CD14-positive monocyte (primary cell): ENCODE measurements at regions not wholly inside any gene's neighbourhood (a gene's known extent, or its start where the extent isn't known, plus 50 kb on each side); places are given as distances from the start of the nearest gene placed in this dataset.

Experiments used
- DNase-seq, 3 donors: peaks; one replicate each; pipeline ENCODE4 v3.0.0-alpha.2; 2011 to 2022
- H2AFZ ChIP-seq: 2 replicates; pipeline ENCODE4 v1.6.0; 2012; ENCODE audit warnings: mild to moderate bottlenecking, low read depth, low read length, inconsistent platforms; ENCODE audit not compliant: insufficient read depth, poor library complexity, severe bottlenecking
- H3K27ac ChIP-seq, 2 donors: 1 replicate in 1 of 2; 2 replicates in 1 of 2; pipeline ENCODE4 v1.5.1; 2012 to 2013; ENCODE audit warnings: low read length in 2 of 2, control low read depth in 1 of 2, inconsistent platforms in 1 of 2, low read depth in 1 of 2, mild to moderate bottlenecking in 1 of 2
- H3K27me3 ChIP-seq, 2 donors: one replicate each; pipeline versions ENCODE4 v1.6.0 to v1.6.1; 2011 to 2013; ENCODE audit warnings: low read length in 2 of 2; ENCODE audit not compliant: control insufficient read depth in 2 of 2, insufficient read depth in 2 of 2
- H3K36me3 ChIP-seq, 2 donors: replicated peaks in 1 of 2; 1 replicate in 1 of 2; 2 replicates in 1 of 2; pipeline versions ENCODE4 v1.5.1 to v1.6.1; 2012 to 2013; ENCODE audit warnings: low read length in 2 of 2, control low read depth in 1 of 2, inconsistent platforms in 1 of 2, mild to moderate bottlenecking in 1 of 2; ENCODE audit not compliant: insufficient read depth in 2 of 2, control insufficient read depth in 1 of 2
- H3K4me1 ChIP-seq, 2 donors: 1 replicate in 1 of 2; 2 replicates in 1 of 2; pipeline versions ENCODE4 v1.5.1 to v1.6.1; 2012 to 2013; ENCODE audit warnings: low read length in 2 of 2, control low read depth in 1 of 2, inconsistent platforms in 1 of 2, mild to moderate bottlenecking in 1 of 2, moderate library complexity in 1 of 2; ENCODE audit not compliant: insufficient read depth in 2 of 2, control insufficient read depth in 1 of 2
- H3K4me2 ChIP-seq: replicated peaks from 2 replicates; pipeline ENCODE3; 2012; ENCODE audit warnings: low read length, moderate library complexity, mild to moderate bottlenecking; ENCODE audit not compliant: poor library complexity, severe bottlenecking; ENCODE audit errors: extremely low read depth
- H3K4me3 ChIP-seq, 3 experiments: fragments of 200-600 bp in 1 of 3; sonication (generic) in 1 of 3; replicated peaks in 1 of 3; 1 replicate in 2 of 3; 2 replicates in 1 of 3; pipeline ENCODE4 v1.5.1; 2011 to 2013; ENCODE audit warnings: low read length in 3 of 3, mild to moderate bottlenecking in 3 of 3, control low read depth in 2 of 3, low read depth in 2 of 3, inconsistent platforms in 1 of 3, moderate library complexity in 1 of 3
- H3K79me2 ChIP-seq: 2 replicates; pipeline ENCODE4 v1.6.0; 2012; ENCODE audit warnings: mild to moderate bottlenecking, control low read depth, inconsistent platforms, low read length, moderate library complexity; ENCODE audit not compliant: insufficient read depth
- H3K9ac ChIP-seq: 2 replicates; pipeline ENCODE4 v1.6.0; 2017; ENCODE audit warnings: low read length, mild to moderate bottlenecking; ENCODE audit not compliant: insufficient read depth, poor library complexity, severe bottlenecking
- H3K9me3 ChIP-seq, 2 donors: replicated peaks in 1 of 2; 1 replicate in 1 of 2; 2 replicates in 1 of 2; pipeline versions ENCODE4 v1.5.1 to v1.6.1; 2012 to 2013; ENCODE audit warnings: low read length in 2 of 2, control low read depth in 1 of 2; ENCODE audit not compliant: control insufficient read depth in 1 of 2, insufficient read depth in 1 of 2
- H4K20me1 ChIP-seq: 2 replicates; pipeline ENCODE4 v1.6.0; 2012; ENCODE audit warnings: mild to moderate bottlenecking, low read length, control low read depth, moderate library complexity; ENCODE audit not compliant: insufficient read depth
- H3K27ac Mint-ChIP-seq, 7 donors: one replicate each; pipeline ENCODE4 v1.8.0; 2020; ENCODE audit warnings: mild to moderate bottlenecking in 7 of 7, mixed read lengths in 7 of 7, moderate library complexity in 6 of 7, inconsistent platforms in 2 of 7
- H3K27me3 Mint-ChIP-seq, 3 donors: one replicate each; pipeline ENCODE4 v1.8.0; 2021 to 2022; ENCODE audit warnings: low read depth in 3 of 3, mild to moderate bottlenecking in 3 of 3, mixed read lengths in 3 of 3, moderate library complexity in 3 of 3, inconsistent platforms in 1 of 3
- H3K36me3 Mint-ChIP-seq, 2 donors: one replicate each; pipeline ENCODE4 v1.8.0; 2020; ENCODE audit warnings: mixed read lengths in 2 of 2, inconsistent platforms in 1 of 2, mild to moderate bottlenecking in 1 of 2
- H3K4me1 Mint-ChIP-seq: one replicate; pipeline ENCODE4 v1.8.0; 2020; ENCODE audit warnings: mild to moderate bottlenecking, mixed read lengths
- H3K4me3 Mint-ChIP-seq, 2 donors: one replicate each; pipeline ENCODE4 v1.8.0; 2020; ENCODE audit warnings: mild to moderate bottlenecking in 2 of 2, mixed read lengths in 2 of 2, moderate library complexity in 1 of 2
- H3K9me3 Mint-ChIP-seq, 7 donors: one replicate each; pipeline ENCODE4 v1.8.0; 2020 to 2022; ENCODE audit warnings: mixed read lengths in 7 of 7, mild to moderate bottlenecking in 6 of 7, moderate library complexity in 6 of 7, inconsistent platforms in 2 of 7
- CTCF ChIP-seq: fragments of 200-600 bp; IDR thresholded peaks from one replicate; pipeline ENCODE4 v1.8.0; 2022; ENCODE audit warnings: antibody characterized with exemption, mild to moderate bottlenecking
- WGBS: methylation state at CpG from one replicate; pipeline ENCODE4 v1.1.5; 2013; ENCODE audit warnings: missing lambda C conversion rate; ENCODE audit not compliant: insufficient coverage; 5-methylcytosine and 5-hydroxymethylcytosine counted together
- intact Hi-C, 2 donors: fragments of 100-400 bp; cut with micrococcal nuclease; formaldehyde crosslinking; loops; one replicate each; pipeline versions ENCODE4 v1.15.0 to v1.15.1; 2023

GRCh38 chr9:12204512-12204911 is 488.7 kb upstream of the TYRP1 start:
- no peak overlapping the region for H3K27ac Mint-ChIP-seq
- H3K4me3 Mint-ChIP-seq = no peak overlapping the region
- H3K9ac ChIP-seq = no peak overlapping the region
- no peak for TF ChIP-seq CTCF
- no peaks in the 10 kb centered on the region for H3K36me3 ChIP-seq
- H3K4me2 ChIP-seq = no peak overlapping the region
- H3K27me3 ChIP-seq = no peaks in the 10 kb centered on the region
- no peaks in the 10 kb centered on the region for H4K20me1 ChIP-seq
- no peaks in the 10 kb centered on the region for H3K4me1 Mint-ChIP-seq
- H3K36me3 Mint-ChIP-seq = no peaks in the 10 kb centered on the region
- peaks cover 0 to 7% (median 0%) of the 10 kb centered on the region in 7 donors for H3K9me3 Mint-ChIP-seq
- no peaks in the 10 kb centered on the region for H3K9me3 ChIP-seq
- WGBS = 80% methylated on average over 2 of the region's 4 CpGs
- no peaks in the 10 kb centered on the region for H3K27me3 Mint-ChIP-seq
- no peak overlapping the region for H3K4me3 ChIP-seq
- H3K79me2 ChIP-seq = no peaks in the 10 kb centered on the region
- no peaks in the 10 kb centered on the region for H3K4me1 ChIP-seq
- intact Hi-C loops = no loop called here
- no peak overlapping the region for H2AFZ ChIP-seq
- H3K27ac ChIP-seq = no peak overlapping the region
- DNase-seq = no peak

- Histone ChIP-seq H3K4me1 (no peaks in the 10 kb centered on the region), H2AFZ (no peak overlapping the region), H3K4me2 (no peak overlapping the region), H3K27ac (no peak overlapping the region), H3K9me3 (no peaks in the 10 kb centered on the region), H3K9ac (no peak overlapping the region), H3K36me3 (no peaks in the 10 kb centered on the region), H3K79me2 (no peaks in the 10 kb centered on the region), H3K27me3 (no peaks in the 10 kb centered on the region), H3K4me3 (no peak overlapping the region), H4K20me1 (no peaks in the 10 kb centered on the region)
- Mint-ChIP-seq H3K27me3 (no peaks in the 10 kb centered on the region), H3K36me3 (no peaks in the 10 kb centered on the region), H3K27ac (no peak overlapping the region), H3K4me3 (no peak overlapping the region), H3K4me1 (no peaks in the 10 kb centered on the region), H3K9me3 (peaks cover 0 to 8% (median 4%) of the 10 kb centered on the region in 7 donors)
- intact Hi-C loops = no loop called here
- DNase-seq = no peak
- WGBS = 54% methylated on average over 2 of the region's 3 CpGs
- no peak for TF ChIP-seq CTCF
Observed at GRCh38 chr9:12212860-12213259, 480.3 kb upstream of the TYRP1 start.
